GM12878 (cell line): ENCODE measurements at regions not wholly inside any gene's neighbourhood (a gene's known extent, or its start where the extent isn't known, plus 50 kb on each side); places are given as distances from the start of the nearest gene placed in this dataset.

Source experiments
- ATAC-seq: fragments of 200-7000 bp; cut with Tn5 transposase; 3 replicates; pipeline ENCODE4 v1.9.1; 2020; ENCODE audit warnings: mild to moderate bottlenecking, moderate library complexity
- BruUV-seq: library from RNA; stranded (reverse); fragments of 400-500 nt; replicated peaks from 2 replicates; lab custom pipeline; 2021; lab: Mats Ljungman, UMichigan
- CTCF ChIA-PET: fragments of 300-600 bp; sonication (Branson Sonifier 250); formaldehyde crosslinking; extraction: SDS; loops from one replicate; lab custom pipeline; 2021; ENCODE audit warnings: inconsistent platforms; lab: Yijun Ruan, JAX
- POLR2A ChIA-PET: fragments of 350-600 bp; formaldehyde crosslinking; extraction: SDS; loops from one replicate; lab custom pipeline; 2021; ENCODE audit warnings: inconsistent platforms; lab: Charles Lee
- RAD21 ChIA-PET: fragments of 300-600 bp; sonication (Branson Sonifier 250); formaldehyde crosslinking; loops from one replicate; lab custom pipeline; 2023; ENCODE audit warnings: antibody characterized with exemption; ENCODE audit not compliant: unreplicated experiment; lab: Charles Lee
- SMC1A ChIA-PET: fragments of 300-600 bp; sonication (Branson Sonifier 250); formaldehyde crosslinking; loops from one replicate; lab custom pipeline; 2023; ENCODE audit not compliant: unreplicated experiment, uncharacterized antibody; lab: Charles Lee
- DNase-seq: peaks from one replicate; pipeline ENCODE4 v3.0.0-alpha.2; 2011; ENCODE audit warnings: low read depth, low spot score
- FAIRE-seq: peaks from 3 replicates; lab custom pipeline; 2011; peaks lifted over from hg19 to GRCh38; lab: Jason Lieb, UNC
- H2AFZ ChIP-seq: 2 replicates; pipeline ENCODE4 v1.6.0; 2011; ENCODE audit warnings: low read depth, low read length, control low read depth; ENCODE audit not compliant: control insufficient read depth
- H3K27ac ChIP-seq: 2 replicates; pipeline ENCODE4 v1.5.1; 2011; ENCODE audit warnings: control low read depth; ENCODE audit not compliant: control insufficient read depth, insufficient read depth
- H3K27me3 ChIP-seq, 2 experiments: replicated peaks in 1 of 2; 2 replicates each; pipeline versions ENCODE4 v1.6.0 to v1.6.1; 2011; ENCODE audit warnings: low read length in 1 of 2; ENCODE audit not compliant: control insufficient read depth in 2 of 2, insufficient read depth in 2 of 2
- H3K36me3 ChIP-seq, 2 experiments: 2 replicates each; pipeline ENCODE4 v1.5.1; 2011; ENCODE audit warnings: low read length in 1 of 2; ENCODE audit not compliant: control insufficient read depth in 2 of 2, insufficient read depth in 2 of 2
- H3K4me1 ChIP-seq: 2 replicates; pipeline ENCODE4 v1.6.1; 2011; ENCODE audit warnings: mild to moderate bottlenecking, low read length, moderate library complexity, mixed read lengths; ENCODE audit not compliant: control insufficient read depth, insufficient read depth
- H3K4me2 ChIP-seq: 2 replicates; pipeline ENCODE4 v1.6.0; 2011; ENCODE audit warnings: control low read depth; ENCODE audit not compliant: control insufficient read depth, insufficient read depth
- H3K4me3 ChIP-seq: fragments of 200-600 bp; sonication (generic); 2 replicates; pipeline ENCODE4 v1.5.1; 2016
- H3K79me2 ChIP-seq: 2 replicates; pipeline ENCODE4 v1.6.0; 2011; ENCODE audit warnings: low read length; ENCODE audit not compliant: control insufficient read depth, insufficient read depth
- H3K9ac ChIP-seq: 2 replicates; pipeline ENCODE4 v1.8.0; 2011; ENCODE audit warnings: low read length, control low read depth, mixed read lengths; ENCODE audit not compliant: control insufficient read depth, insufficient read depth
- H3K9me3 ChIP-seq: replicated peaks from 3 replicates; pipeline ENCODE4 v1.5.1; 2011; ENCODE audit warnings: mild to moderate bottlenecking, low read length; ENCODE audit not compliant: control insufficient read depth, insufficient read depth
- H4K20me1 ChIP-seq: 2 replicates; pipeline ENCODE4 v1.6.0; 2011; ENCODE audit not compliant: control insufficient read depth, insufficient read depth
- ATF2 ChIP-seq: IDR thresholded peaks from 2 replicates; pipeline ENCODE4 v1.6.1; 2012; ENCODE audit warnings: low read length, inconsistent platforms
- CHD1 ChIP-seq: IDR thresholded peaks from 2 replicates; pipeline ENCODE4 v1.6.1; 2012; ENCODE audit warnings: low read depth, low read length, improper control_type of control experiment
- CUX1 ChIP-seq: IDR thresholded peaks from 2 replicates; pipeline ENCODE4 v1.6.1; 2012; ENCODE audit warnings: improper control_type of control experiment, low read depth, low read length; ENCODE audit not compliant: insufficient replicate concordance
- E2F4 ChIP-seq: IDR thresholded peaks from 2 replicates; pipeline ENCODE4 v1.6.1; 2012; ENCODE audit warnings: low read depth, low read length, improper control_type of control experiment
- E2F8 ChIP-seq: fragments of 450-650 bp; IDR thresholded peaks from 2 replicates; pipeline ENCODE4 v1.6.1; 2018; ENCODE audit warnings: mild to moderate bottlenecking, low read depth, moderate library complexity; ENCODE audit not compliant: partially characterized antibody
- HDGF ChIP-seq: fragments of 450-650 bp; IDR thresholded peaks from 2 replicates; pipeline ENCODE4 v1.6.1; 2016; ENCODE audit warnings: antibody characterized with exemption
- PML ChIP-seq: IDR thresholded peaks from 2 replicates; pipeline ENCODE4 v1.6.1; 2012; ENCODE audit warnings: low read length, inconsistent platforms
- POLR2AphosphoS5 ChIP-seq: IDR thresholded peaks from 2 replicates; pipeline ENCODE4 v1.6.1; 2011; ENCODE audit warnings: mild to moderate bottlenecking, low read length, inconsistent platforms
- RBBP5 ChIP-seq: fragments of 200-600 bp; sonication (generic); conservative IDR thresholded peaks from 2 replicates; pipeline ENCODE4 v1.6.1; 2016
- SP1 ChIP-seq: IDR thresholded peaks from one replicate; pipeline ENCODE4 v1.6.1; 2011; ENCODE audit warnings: low read depth, low read length
- SUPT20H ChIP-seq: IDR thresholded peaks from 2 replicates; pipeline ENCODE4 v1.6.1; 2011; ENCODE audit warnings: low read depth, mild to moderate bottlenecking, low read length, moderate library complexity, borderline replicate concordance; ENCODE audit not compliant: control insufficient read depth
- YY1 ChIP-seq: IDR thresholded peaks from 2 replicates; pipeline ENCODE4 v1.6.1; 2011; ENCODE audit warnings: low read depth, mild to moderate bottlenecking, low read length
- in situ Hi-C: fragments of 300-500 bp; cut with MboI; formaldehyde crosslinking; loops from 9 replicates; pipeline ENCODE4 v1.14.3; 2018; ENCODE audit warnings: mixed read lengths
- intact Hi-C: fragments of 100-400 bp; cut with micrococcal nuclease; formaldehyde crosslinking; loops from one replicate; pipeline ENCODE4 v1.14.2; 2022; ENCODE audit not compliant: unreplicated experiment

- no peak for TF ChIP-seq E2F8
- no peak for TF ChIP-seq YY1
- TF ChIP-seq SUPT20H = no peak
- TF ChIP-seq SP1 = no peak
- TF ChIP-seq, all 136 proteins: peak for 0
Measured at GRCh38 chrX:43505769-43506168, 150.3 kb upstream of the MAOA start (continued).

- no peak for FAIRE-seq
- no peak for TF ChIP-seq CHD1
- TF ChIP-seq ATF2 = no peak
- no peak for TF ChIP-seq HDGF
- TF ChIP-seq POLR2AphosphoS5 = no peak
- no peak for TF ChIP-seq E2F4
- TF ChIP-seq SP1 = no peak
- TF ChIP-seq PML = no peak
- no peak for TF ChIP-seq CUX1
- TF ChIP-seq RBBP5 = no peak
Measured at GRCh38 chrX:43508694-43509093, 147.4 kb upstream of the MAOA start.

More at GRCh38 chrX:43508694-43509093, 147.4 kb upstream of the MAOA start:
- ChIA-PET CTCF (no interaction called here), SMC1A (no interaction called here), POLR2A (no interaction called here), RAD21 (no interaction called here)
- Histone ChIP-seq H2AFZ (no peak overlapping the region), H4K20me1 (no peaks in the 10 kb centered on the region), H3K36me3 (no peaks in the 10 kb centered on the region), H3K27me3 (peaks cover 0 to 3% of the 10 kb centered on the region in 2 experiments; a peak in 1 of 4 replicates), H3K27ac (no peak overlapping the region), H3K9ac (no peak overlapping the region), H3K4me2 (no peak overlapping the region), H3K79me2 (no peaks in the 10 kb centered on the region), H3K4me1 (no peaks in the 10 kb centered on the region), H3K9me3 (no peaks in the 10 kb centered on the region), H3K4me3 (no peak overlapping the region)
- intact Hi-C loops = no loop called here
- ATAC-seq (no peak), DNase-seq (no peak)
- no TSS peak for BruUV-seq
- in situ Hi-C loops = no loop called here
